Posterior cingulate gyrus (tissue), 11 donors: ENCODE measurements at regions not wholly inside any gene's neighbourhood (a gene's known extent, or its start where the extent isn't known, plus 50 kb on each side); places are given as distances from the start of the nearest gene placed in this dataset.

Experiments used
- DNase-seq, 10 donors: peaks; one replicate each; pipeline versions ENCODE4 v3.0.0 to v3.0.0-alpha.2; 2020 to 2021; ENCODE audit warnings: mixed read lengths in 3 of 10
- intact Hi-C: fragments of 100-400 bp; cut with DNase I; formaldehyde crosslinking; loops from one replicate; pipeline ENCODE4 v1.15.1; 2023

DNA sequence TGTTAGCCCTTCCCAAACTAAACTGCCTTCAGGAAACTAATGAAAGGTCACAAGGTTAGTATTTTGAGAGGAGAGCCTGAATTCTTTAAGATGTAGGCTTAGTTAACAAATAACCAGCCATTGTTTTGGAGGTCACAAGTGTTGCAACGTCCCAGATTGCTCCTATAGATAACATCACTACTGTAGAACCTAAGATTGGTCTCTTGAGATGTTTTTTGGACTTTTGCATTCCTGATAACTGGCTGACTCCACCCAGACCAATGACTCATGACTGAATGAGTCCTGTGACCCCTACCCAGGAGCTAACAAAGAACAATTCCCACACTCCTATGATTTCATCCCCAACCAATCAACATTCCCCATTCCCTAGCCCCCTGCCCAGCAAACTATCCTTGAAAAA, 178.8 kb downstream of the SCP2D1 start:
- DNase-seq: no peak
- intact Hi-C loops: no loop called here

DNA sequence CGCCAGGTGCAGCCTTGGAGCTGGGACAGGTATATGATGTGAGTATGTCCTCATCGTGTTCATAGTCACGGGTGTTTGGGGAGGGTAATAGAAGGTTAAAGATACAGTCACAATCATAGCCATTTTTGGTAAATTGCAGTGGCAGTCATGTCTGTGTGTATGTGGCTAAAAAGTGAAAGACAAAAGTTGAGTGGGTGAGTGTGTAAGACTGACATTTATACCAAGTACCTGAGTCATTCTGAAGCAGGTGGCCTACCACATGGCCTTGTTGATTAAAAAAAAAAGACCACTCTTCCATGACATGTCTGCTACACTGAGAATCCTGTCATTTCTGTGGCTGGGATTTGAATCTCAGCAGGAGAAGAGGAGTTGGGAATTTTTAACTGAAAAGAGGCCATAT, 181.9 kb downstream of the SCP2D1 start:
- intact Hi-C loops: no loop called here
- no peak for DNase-seq

DNA sequence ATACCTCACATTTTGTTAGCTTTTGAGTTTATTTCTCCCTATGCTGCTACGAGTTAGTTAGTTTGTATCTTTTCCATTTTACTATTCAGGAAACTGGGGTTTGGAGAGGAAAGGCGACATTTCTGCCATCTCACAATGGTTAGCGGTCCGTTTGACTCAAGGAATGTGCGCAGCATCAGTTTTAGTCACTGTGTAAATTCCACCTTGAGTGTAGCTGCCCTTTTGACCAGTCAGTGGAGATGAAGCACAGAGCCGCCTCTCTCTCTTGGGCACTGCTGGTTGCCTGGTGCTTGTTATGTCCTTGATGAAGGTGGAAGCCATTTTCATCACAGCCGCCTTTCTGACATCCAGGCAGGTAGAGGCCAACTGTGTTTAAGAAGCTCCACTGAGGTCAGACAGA, 185.5 kb downstream of the SCP2D1 start:
- intact Hi-C loops: no loop called here
- peak in 1 of 10 donors; percentile 38 for DNase-seq

DNA sequence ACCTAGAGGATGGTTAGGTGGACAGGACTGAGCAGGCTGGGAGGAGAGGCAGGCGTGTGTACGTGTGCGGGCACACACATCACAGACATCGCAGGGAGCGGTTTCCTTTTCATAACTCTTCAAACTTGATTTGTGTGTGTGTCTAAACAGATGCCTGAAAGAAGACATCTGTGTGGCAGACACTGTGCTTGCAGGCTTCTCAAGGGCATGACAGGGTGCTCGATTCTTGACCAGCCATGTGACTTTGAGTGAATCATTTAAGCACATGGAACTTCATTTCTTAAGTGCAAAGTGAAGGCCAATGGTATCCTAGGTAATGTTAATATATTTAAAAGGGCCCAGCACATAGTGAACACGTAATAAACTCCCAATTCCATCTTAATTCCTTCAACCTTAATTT, 186.5 kb downstream of the SCP2D1 start:
- intact Hi-C loops: no loop called here
- DNase-seq: peak in 1 of 10 donors; percentile 64

DNA sequence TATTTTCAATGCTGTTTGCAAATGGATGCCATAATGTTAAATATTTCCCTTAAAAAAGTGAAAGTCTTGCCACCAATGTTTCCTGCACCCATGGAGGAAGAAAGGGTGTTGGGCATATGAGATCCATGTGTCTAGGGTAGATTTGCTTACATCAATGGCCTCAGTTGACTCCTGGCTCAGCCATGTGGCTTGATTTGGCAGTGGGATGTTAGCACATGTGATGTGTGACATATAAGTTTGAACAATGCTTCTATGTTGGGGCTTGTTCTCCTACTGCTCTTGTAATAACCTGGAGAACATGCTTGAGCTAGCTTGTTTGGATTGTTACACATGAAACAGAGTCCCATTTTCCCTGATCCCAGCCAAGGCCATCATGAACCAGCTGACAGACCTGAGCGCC, 187.6 kb downstream of the SCP2D1 start:
- DNase-seq: no peak
- intact Hi-C loops: no loop called here

DNA sequence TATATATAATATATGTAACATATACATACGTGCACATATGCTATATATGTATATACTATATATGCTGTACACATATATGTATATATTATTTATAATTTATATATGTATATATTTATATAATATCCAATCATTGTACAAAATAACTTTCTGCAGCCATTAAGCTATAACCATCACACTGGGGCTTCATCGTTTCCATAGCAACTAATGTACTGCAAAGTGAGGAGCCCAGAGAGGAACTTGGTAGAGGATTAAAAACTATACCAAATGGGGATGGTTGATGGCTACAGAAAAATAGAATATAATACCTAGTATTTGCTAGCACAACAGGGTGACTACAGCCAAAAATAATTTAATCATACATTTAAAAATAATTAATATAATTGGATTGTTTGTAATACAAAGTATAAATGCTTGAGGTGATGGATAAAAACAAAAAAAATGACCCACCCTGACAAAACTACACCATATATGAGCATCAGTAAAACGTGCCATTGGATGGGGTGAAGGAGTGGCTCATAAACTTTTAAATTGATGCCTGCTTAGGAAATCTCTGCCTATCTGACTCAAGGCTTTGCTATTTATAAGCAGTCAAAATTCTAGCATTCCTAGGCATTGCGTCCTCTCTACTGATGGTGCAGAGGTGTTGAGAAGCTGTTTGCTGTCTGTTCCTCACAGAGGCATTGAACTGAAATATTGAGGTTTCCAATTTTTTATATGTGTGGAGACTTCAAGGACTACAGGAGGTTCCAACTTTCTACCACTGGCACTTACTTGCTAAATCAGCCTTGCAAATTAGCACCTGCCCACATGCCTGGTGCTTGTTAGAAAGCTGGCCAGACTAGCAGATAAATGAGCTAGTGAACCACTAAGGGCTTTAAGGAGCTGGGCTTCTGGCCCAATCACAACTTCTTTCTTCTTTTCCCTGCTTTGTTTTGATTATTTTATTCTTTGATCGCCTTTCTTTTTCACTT, 190.1 kb downstream of the SCP2D1 start:
- intact Hi-C loops: no loop called here
- peak in 6 of 10 donors; percentile 22 to 79 (median 40) for DNase-seq

DNA sequence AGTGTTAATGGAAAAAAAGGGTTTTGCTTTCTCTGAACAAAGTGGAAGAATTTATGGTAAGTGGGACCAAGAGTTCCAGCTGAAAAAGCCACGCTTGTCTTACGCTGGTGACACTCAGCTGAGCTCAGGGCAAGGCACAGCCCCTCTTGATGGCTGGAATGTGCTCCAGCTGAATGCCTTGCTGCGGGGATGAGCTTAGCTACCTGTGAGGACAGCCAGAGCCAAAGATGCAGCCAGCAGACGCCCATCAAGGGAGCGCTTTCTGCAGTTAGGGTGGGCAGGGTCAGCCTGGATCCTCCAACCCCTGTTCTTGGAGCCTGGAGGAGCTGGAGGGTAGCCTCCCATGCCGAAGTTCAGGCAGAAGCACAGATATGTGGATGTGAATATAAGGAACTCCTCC, 191.4 kb downstream of the SCP2D1 start:
- DNase-seq: peak in 1 of 10 donors; percentile 50
- intact Hi-C loops: no loop called here

DNA sequence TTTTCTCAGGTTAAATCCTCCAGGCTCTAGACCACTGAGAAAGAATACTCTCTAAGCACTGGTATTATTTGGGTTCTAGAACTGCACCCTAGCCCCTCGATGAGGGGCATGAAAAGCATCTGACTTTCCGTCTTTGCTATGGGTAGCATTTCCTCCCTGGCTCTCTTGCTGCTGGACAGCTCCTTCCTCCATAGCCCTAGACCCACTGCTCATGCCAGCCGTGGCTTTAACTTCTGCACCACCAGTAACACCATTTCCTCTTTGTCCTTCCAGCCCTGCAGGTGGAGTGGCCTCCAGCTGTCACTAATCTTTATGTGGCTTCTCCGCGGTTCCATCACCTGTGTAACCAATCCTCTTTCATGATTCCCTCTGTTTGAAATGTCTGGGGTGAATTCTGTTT, 194.9 kb downstream of the SCP2D1 start:
- peak in 1 of 10 donors; percentile 52 for DNase-seq
- intact Hi-C loops: no loop called here

DNA sequence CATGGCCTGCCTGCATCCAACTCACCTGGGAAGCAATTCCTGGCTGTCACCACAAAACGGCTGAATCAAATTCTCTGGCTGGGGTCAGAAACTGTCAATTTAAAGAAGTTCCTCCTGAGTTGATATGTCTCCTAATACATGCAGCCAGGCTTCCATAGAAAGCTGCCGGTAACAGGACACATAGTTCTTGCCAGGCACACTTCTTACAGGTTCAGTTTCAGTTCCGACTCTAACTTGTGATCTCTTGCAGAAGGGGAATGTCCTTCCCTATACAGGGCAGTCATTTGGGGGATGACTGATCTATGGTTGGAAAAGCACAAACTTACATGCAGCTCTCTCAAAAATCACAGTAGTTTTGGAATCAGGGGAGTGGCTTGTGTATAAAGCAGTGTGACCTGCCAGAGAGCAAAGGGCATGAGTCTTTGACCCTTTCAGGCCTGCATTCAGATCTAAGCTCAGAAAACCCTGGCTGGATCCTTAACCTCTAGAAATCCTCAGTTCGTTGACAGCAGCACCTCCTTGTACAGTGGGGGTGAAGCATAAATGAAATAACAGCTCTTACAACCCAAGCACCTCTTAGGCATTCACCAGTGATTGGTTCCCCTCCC, 195.6 kb downstream of the SCP2D1 start:
- intact Hi-C loops: no loop called here
- DNase-seq: peak in 1 of 10 donors; percentile 5

DNA sequence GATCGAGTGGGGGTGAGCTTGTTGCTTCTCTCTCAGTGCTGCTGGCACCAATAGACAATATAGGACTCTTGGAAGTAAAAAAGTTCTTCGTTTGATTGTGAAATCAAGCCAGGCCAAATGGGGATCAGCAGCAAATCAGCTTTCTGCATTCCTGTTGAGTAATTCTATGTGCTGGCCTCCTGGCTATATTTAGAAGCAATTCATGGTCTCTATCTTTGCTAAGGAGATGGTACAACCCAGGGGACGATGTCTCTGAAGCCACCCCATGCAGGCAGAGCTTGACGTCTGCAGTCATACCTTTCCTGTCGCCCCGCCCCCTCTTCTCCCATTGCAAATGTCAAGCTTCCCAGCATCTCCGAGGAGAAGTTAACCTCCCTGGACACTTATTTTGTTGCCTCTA, 199.1 kb downstream of the SCP2D1 start:
- DNase-seq: no peak
- intact Hi-C loops: no loop called here

DNA sequence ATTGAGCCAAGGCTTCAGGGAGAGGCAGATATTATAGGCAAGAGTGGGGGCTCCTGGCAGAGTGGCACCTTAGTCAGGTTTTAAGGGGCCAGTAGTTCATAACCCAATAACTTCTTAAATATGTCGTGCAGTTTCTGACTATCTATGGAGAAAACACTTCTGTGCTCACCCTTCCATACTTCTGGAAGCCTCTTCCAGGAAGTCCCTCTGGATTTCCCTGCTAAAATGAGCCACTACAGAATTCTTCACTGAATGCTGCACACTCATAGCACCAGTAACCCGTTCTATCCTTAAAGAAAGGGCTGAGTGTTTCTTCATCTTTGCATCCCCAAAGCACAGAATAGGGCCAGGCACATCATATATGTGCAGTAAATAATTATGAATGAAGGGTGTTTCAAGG, 198.5 kb upstream of the SLC24A3 start:
- no peak for DNase-seq
- intact Hi-C loops: no loop called here

DNA sequence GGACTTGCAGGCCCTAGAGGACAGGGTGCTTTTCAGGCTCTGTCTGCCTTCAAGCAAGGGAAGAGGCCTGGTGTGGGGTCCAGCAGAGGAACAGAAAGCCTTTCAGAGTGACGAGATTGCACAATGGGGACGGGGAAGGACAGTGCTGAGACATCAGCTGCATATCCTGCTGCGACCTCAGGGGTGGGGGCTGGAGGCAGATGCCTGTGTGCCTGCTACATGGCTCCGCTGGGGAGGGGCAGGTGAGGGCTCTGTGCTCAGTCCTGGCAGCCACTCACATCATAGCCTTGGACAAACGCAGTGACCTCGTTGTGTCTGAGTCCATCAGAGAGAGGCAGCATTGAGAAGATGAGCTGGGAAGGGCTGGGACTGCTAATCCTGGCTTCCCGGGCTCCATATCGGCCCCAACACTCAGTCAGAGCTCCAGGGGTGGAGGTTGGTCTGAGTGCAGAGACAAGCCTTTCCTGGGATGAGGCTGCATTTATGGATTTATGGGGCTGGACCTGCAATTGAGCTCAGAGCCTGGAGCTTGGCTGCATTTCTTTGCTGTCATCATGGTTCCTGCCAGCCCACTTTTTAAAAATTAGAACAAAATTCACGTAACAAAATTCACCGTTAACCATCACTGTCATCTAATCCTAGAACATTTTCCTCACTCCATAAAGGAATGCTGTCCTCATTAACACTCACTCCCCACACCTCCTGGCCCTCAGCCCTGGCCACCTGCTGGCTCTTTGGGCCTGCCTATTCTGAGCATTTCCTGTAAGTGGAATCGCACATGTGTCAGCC, 196.9 kb upstream of the SLC24A3 start:
- DNase-seq: peak in 1 of 10 donors; percentile 59
- intact Hi-C loops: no loop called here

DNA sequence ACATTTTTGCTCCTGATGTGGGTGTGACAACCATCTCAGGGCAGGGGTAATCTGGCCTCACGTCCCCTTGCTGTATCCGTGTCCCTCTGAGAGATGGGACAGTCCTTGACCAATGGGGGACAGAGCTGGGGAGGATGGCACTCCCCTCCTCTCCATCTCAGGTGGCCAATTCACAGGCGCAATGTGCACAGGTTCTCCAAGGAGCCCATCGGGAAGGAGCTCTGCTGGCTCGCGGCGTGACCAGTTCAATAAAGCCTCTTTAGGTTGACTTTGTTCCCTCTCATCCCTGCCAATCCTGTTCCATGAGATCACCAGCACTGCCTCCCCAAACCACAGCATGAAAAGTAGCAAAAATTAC, 196.3 kb upstream of the SLC24A3 start:
- intact Hi-C loops: no loop called here
- DNase-seq: peak in 1 of 10 donors; percentile 8

DNA sequence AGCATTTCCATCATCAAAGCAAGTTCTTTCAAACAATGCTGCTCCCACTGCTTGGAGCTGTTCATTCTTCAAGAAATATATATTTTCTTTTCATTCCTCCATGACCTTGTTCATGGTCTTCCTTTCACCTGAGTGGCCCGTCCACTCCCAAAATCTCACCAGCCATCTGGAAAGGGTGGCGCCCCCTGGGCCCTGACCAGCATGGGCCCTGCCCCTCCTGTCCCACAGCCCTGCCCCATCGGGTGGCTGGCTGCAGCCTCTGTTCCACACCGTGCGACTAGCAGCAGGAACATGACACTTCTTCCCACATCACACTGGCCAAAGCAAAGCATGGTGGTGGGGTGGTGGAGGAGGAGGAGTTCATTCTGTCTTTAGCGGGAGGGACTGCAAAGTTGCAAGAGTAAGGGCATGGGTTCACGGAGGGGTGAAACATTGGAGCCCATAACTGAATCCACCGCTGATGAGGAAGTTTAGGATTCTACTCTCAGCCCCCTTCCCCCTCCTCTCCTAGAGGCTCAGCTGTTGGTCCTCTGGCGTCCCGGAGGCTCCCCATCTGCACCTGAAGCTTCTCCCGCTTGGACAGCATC, 195.2 kb upstream of the SLC24A3 start:
- peak in 1 of 10 donors; percentile 62 for DNase-seq
- intact Hi-C loops: no loop called here

DNA sequence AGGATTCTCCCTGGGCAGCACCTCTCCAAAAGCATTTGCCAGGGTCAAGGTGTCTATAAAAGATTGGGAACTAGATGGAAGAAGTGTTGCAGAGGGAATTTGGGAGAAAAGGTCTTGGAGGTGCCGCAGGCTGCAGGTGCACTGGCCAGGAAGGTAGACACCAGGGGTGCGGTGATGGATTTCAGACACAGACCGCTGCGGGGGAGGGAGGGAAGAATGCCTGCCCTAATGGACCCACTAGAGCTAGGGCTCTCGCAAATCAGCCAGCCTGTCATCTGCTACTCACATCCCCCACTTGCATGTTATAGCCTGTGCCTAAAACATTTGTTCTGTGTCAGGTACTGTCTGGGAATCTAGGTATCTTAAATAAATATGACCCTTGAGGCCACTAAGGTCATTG, 193.6 kb upstream of the SLC24A3 start:
- no peak for DNase-seq
- intact Hi-C loops: no loop called here

DNA sequence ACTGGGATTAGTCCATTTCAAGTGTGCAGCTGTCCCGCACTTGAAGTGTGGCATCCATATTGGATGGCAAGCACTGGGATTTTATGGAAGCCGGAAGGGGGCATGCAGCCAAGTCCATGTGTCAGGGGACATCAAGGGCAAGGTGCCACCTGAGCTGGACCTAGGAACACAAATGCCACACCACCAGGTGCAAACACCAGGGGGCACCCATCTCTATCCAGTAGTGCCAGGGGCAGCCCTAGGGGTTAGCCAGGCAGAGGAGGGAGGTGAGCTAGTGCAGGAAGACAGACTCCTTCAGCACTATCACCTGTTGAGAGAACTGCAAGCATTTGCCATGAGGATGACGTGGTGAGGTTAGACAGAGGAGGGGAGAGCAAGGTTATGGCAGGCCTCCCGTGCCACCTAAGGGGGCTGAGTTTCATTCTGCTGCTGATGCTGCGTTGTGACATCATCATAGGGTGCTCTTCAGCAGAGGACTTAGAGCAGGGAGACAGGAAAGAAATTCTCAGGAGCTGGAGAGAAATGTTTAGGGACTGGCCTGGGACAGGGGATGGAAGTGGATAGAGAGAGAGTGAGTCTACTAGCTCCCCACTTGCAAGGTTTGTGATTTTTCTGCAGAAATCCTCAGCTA, 192.6 kb upstream of the SLC24A3 start:
- intact Hi-C loops: no loop called here
- no peak for DNase-seq

DNA sequence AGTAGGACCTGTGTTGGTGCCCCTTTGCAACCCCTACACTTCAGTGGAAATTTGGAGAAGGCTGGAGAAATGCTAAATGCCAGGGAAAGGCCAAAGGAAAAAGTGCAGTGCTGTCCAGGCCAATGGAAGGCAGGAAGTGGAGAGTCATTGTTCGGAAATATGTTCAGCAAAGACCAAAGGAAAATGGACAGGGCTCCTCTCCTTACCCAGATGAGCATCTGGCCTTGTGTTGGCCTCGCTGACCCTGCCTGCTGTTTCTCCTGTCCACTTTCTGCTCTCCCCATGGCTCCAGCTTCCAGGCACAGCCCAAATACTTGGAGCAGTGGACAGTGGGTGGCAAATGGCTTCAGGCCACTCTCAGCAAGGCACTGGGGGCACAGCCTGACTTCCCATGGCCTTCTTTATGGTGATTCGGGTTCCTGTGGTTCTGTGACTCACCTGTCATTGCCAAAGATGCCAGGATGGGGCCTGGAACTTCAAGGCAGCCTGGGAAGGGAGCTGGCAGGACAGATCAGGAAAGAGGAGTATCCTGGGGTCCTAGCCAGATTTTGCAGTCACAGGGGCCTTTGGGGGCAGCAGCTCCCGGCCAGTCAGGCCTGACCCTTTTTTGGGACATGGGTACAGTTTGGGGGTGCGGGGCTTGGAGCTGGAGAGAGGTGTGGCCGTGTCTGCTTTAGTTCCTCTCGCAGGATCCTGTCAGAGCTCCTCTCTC, 190.9 kb upstream of the SLC24A3 start:
- DNase-seq: no peak
- intact Hi-C loops: no loop called here

DNA sequence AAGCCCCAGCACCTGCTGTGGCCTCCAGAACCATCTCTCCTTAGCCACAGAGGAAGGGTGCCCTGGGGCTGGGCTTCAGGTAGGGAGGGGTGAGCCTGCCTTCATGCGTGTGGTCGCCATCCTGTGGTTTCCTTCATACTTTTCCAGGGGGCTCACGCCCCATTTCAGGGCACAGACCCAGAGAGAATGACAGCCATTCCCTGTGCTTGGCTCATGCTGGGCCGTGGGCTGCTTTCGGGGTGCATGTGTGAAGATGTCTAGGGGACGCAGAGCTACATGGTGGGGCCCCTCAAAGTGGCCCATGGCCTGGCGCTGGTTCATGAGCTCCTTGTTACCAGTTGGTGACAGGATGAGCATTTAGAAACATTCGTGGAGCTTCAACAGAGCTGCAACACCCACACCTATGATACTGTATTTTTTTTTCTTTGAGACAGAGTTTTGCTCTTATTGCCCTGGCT, 190.3 kb upstream of the SLC24A3 start:
- intact Hi-C loops: no loop called here
- DNase-seq: no peak

DNA sequence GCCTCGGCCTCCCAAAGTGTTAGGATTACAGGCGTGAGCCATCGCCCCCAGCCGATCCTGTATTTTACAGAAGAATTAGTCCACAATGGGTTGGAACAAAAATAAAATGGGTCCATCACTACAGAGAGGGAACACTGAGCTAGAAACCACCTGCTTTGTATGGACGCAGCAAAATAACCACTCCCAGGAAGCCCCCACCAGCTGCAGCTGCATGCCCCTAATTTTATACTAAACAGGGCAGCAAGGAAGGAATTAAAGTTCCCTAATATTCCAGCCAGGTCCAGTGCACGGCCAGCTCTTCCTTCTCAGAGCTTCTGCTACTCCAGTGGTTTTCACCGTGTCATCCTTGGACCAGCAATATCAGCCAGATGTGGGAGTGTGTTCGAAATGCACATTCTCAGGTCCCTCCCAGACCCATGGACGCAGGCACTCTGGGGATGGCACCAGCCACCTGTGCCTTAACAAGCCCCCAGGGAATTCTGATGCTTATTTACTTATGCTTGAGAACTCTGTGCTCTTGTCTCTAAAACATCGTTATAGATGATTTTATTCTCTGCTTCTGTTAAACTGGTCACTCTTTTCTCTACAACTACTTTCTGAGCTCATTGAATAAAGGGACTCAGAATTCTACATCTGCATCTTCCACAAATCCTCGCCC, 189.5 kb upstream of the SLC24A3 start:
- DNase-seq: no peak
- intact Hi-C loops: no loop called here
